HepG2 (cell line): ENCODE measurements at regions not wholly inside any gene's neighbourhood (a gene's known extent, or its start where the extent isn't known, plus 50 kb on each side); places are given as distances from the start of the nearest gene placed in this dataset.

Experiments used
- ATAC-seq: fragments of 200-7000 bp; cut with Tn5 transposase; 3 replicates; pipeline ENCODE4 v1.9.1; 2020; ENCODE audit warnings: mild to moderate bottlenecking, moderate library complexity
- BruUV-seq: library from RNA; stranded (reverse); fragments of 400-500 nt; replicated peaks from 2 replicates; lab custom pipeline; 2021; lab: Mats Ljungman, UMichigan
- CTCF ChIA-PET: fragments of 300-600 bp; formaldehyde crosslinking; extraction: SDS; loops from one replicate; lab custom pipeline; 2021; ENCODE audit warnings: low total read pairs, inconsistent platforms, low intra/inter-chr PET ratio; lab: Yijun Ruan, JAX
- POLR2A ChIA-PET: fragments of 350-600 bp; sonication (Branson Sonifier 250); formaldehyde crosslinking; loops from one replicate; lab custom pipeline; 2020; ENCODE audit warnings: antibody characterized with exemption, inconsistent platforms; lab: Yijun Ruan, JAX
- DNase-seq: peaks from one replicate; pipeline ENCODE4 v3.0.0-alpha.2; 2015; ENCODE audit warnings: low spot score
- FAIRE-seq: peaks from 3 replicates; lab custom pipeline; 2011; peaks lifted over from hg19 to GRCh38; lab: Jason Lieb, UNC
- H2AFZ ChIP-seq: one replicate; pipeline ENCODE4 v1.6.1; 2011; ENCODE audit warnings: low read length, inconsistent platforms
- H3K27ac ChIP-seq: fragments of 300-600 bp; 3 replicates; pipeline ENCODE4 v1.8.0; 2011; ENCODE audit warnings: mixed run types, mild to moderate bottlenecking, mixed read lengths, low read length, inconsistent platforms; ENCODE audit not compliant: insufficient read depth; ENCODE audit errors: extremely low read length
- H3K27me3 ChIP-seq, 2 experiments: fragments of 200-600 bp in 1 of 2; 2 replicates in 1 of 2; 3 replicates in 1 of 2; pipeline versions ENCODE4 v1.6.0 to v1.8.0; 2011; ENCODE audit warnings: low read length in 2 of 2, mild to moderate bottlenecking in 2 of 2, moderate library complexity in 2 of 2, inconsistent platforms in 1 of 2; ENCODE audit not compliant: insufficient read depth in 2 of 2, control insufficient read depth in 1 of 2
- H3K36me3 ChIP-seq, 2 experiments: fragments of 200-600 bp in 1 of 2; replicated peaks in 1 of 2; 2 replicates in 1 of 2; 3 replicates in 1 of 2; pipeline versions ENCODE4 v1.5.1 to v1.8.0; 2011; ENCODE audit warnings: low read length in 2 of 2, inconsistent platforms in 1 of 2; ENCODE audit not compliant: insufficient read depth in 2 of 2, control insufficient read depth in 1 of 2
- H3K4me1 ChIP-seq: 2 replicates; pipeline ENCODE4 v1.5.1; 2012; ENCODE audit warnings: low read length, inconsistent platforms; ENCODE audit not compliant: insufficient read depth
- H3K4me2 ChIP-seq: 2 replicates; pipeline ENCODE4 v1.6.0; 2011; ENCODE audit warnings: low read depth, low read length, inconsistent platforms
- H3K4me3 ChIP-seq, 3 experiments: fragments of 200-600 bp in 1 of 3; sonication (generic), shearing (Covaris generic) in 1 of 3; replicated peaks in 1 of 3; 2 replicates each; pipeline ENCODE4 v1.5.1; 2011 to 2016; ENCODE audit warnings: low read length in 3 of 3, inconsistent platforms in 2 of 3, low read depth in 2 of 3, mild to moderate bottlenecking in 2 of 3, control low read depth in 1 of 3, mixed read lengths in 1 of 3; ENCODE audit not compliant: insufficient read depth in 1 of 3
- H3K79me2 ChIP-seq: one replicate; pipeline ENCODE4 v1.6.1; 2011; ENCODE audit warnings: low read length, inconsistent platforms; ENCODE audit not compliant: insufficient read depth
- H3K9ac ChIP-seq: 2 replicates; pipeline ENCODE4 v1.6.0; 2011; ENCODE audit warnings: mild to moderate bottlenecking, low read depth, low read length, inconsistent platforms; ENCODE audit not compliant: insufficient read depth
- H3K9me3 ChIP-seq: 2 replicates; pipeline ENCODE4 v1.5.1; 2012; ENCODE audit warnings: mild to moderate bottlenecking, low read length
- H4K20me1 ChIP-seq: 2 replicates; pipeline ENCODE4 v1.6.0; 2011; ENCODE audit warnings: inconsistent platforms, mild to moderate bottlenecking, low read length, moderate library complexity; ENCODE audit not compliant: insufficient read depth
- DMTF1 ChIP-seq: sonication (generic); formaldehyde crosslinking; IDR thresholded peaks from 2 replicates; pipeline ENCODE4 v1.4.0; 2020; ENCODE audit warnings: mild to moderate bottlenecking, missing genetic modification reagents
- MXD4 ChIP-seq: IDR thresholded peaks from 2 replicates; pipeline ENCODE4 v1.6.1; 2016; ENCODE audit warnings: mild to moderate bottlenecking, missing biosample characterization, missing genetic modification reagents
- NCOR1 ChIP-seq: fragments of 200-600 bp; sonication (generic); IDR thresholded peaks from 2 replicates; pipeline ENCODE4 v1.7.0; 2017; ENCODE audit warnings: antibody characterized with exemption, low read length, borderline replicate concordance
- PAX8 ChIP-seq: sonication (generic); formaldehyde crosslinking; IDR thresholded peaks from 2 replicates; pipeline ENCODE4 v1.8.0; 2022; ENCODE audit warnings: mild to moderate bottlenecking, missing genetic modification reagents, borderline replicate concordance
- SMAD9 ChIP-seq: sonication (generic); formaldehyde crosslinking; IDR thresholded peaks from 2 replicates; pipeline ENCODE4 v1.5.1; 2020; ENCODE audit warnings: mild to moderate bottlenecking, missing genetic modification reagents
- TCF12 ChIP-seq, 2 experiments: fragments of 450-650 bp in 1 of 2; sonication (generic) in 1 of 2; formaldehyde crosslinking in 1 of 2; IDR thresholded peaks; 2 replicates each; pipeline versions ENCODE4 v1.6.1 to v1.8.0; 2017 to 2022; ENCODE audit warnings: antibody characterized with exemption in 1 of 2, mild to moderate bottlenecking in 1 of 2, missing genetic modification reagents in 1 of 2, moderate library complexity in 1 of 2
- ZNF251 ChIP-seq: sonication (generic); formaldehyde crosslinking; IDR thresholded peaks from 2 replicates; pipeline ENCODE4 v1.9.0; 2021; ENCODE audit warnings: mild to moderate bottlenecking, missing genetic modification reagents
- ZNF546 ChIP-seq: sonication (generic); formaldehyde crosslinking; conservative IDR thresholded peaks from 2 replicates; pipeline ENCODE4 v1.8.1; 2023; ENCODE audit warnings: mild to moderate bottlenecking, missing genetic modification reagents
- ZNF609 ChIP-seq: sonication (generic); formaldehyde crosslinking; IDR thresholded peaks from 2 replicates; pipeline ENCODE4 v1.4.0; 2020; ENCODE audit warnings: mild to moderate bottlenecking, missing genetic modification reagents, borderline replicate concordance
- ZNF672 ChIP-seq: sonication (generic); formaldehyde crosslinking; IDR thresholded peaks from 2 replicates; pipeline ENCODE4 v1.8.1; 2022; ENCODE audit warnings: missing genetic modification reagents
- WGBS: methylation state at CpG from one replicate; pipeline ENCODE4 v1.1.6; 2017; ENCODE audit warnings: low lambda C conversion rate; 5-methylcytosine and 5-hydroxymethylcytosine counted together
- in situ Hi-C: cut with HindIII; loops from 2 replicates; pipeline ENCODE4 v1.10.0; 2017; ENCODE audit warnings: low pct_unique_long_range_greater_than_20kb; ENCODE audit not compliant: extremely low pct_ligation_motif_present
- intact Hi-C: fragments of 100-400 bp; cut with micrococcal nuclease; formaldehyde crosslinking; loops from one replicate; pipeline ENCODE4 v1.10.0; 2022; ENCODE audit not compliant: unreplicated experiment

DNA sequence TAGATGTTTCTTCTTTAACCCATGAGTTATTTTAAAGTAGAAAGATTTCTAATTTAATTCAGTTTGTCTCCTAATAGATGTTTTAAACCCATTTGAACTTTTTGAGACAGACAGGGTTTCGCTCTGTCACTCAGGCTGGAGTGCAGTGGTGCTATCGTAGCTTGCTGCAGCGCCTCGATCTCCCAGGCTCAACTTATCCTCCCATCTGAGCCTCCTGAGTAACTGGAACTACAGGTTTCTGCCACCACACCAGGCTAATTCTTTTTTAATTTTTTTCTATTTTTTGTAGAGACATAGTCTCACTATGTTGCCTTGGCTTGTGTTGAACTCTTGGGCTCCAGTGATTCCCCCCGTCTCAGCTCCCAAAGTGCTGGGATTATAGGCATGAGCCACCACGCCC lies 53.0 kb upstream of the RAB18 start:
- Histone ChIP-seq H4K20me1 (no peaks in the 10 kb centered on the region), H3K4me2 (no peak overlapping the region), H3K27ac (no peak overlapping the region), H3K4me3 (no peak overlapping the region), H3K79me2 (no peaks in the 10 kb centered on the region), H3K9ac (no peak overlapping the region), H3K9me3 (no peaks in the 10 kb centered on the region), H2AFZ (no peak overlapping the region), H3K36me3 (no peaks in the 10 kb centered on the region), H3K27me3 (0 out of 5 replicates have a peak, but pooled peaks cover 0 to 4% of the 10 kb centered on the region in 2 experiments), H3K4me1 (no peaks in the 10 kb centered on the region)
- no peak for FAIRE-seq
- WGBS, result 59% methylated on average over 6 of the region's 6 CpGs
- BruUV-seq, result no TSS peak
- CTCF ChIA-PET, result no interaction called here
- TF ChIP-seq ZNF609 (no peak), SMAD9 (CRISPR knock-in tag) (no peak)
- ATAC-seq, result no peak
- POLR2A ChIA-PET, result no interaction called here
- DNase-seq, result no peak
- in situ Hi-C loops (no loop called here), intact Hi-C loops (no loop called here)

GRCh38 chr10:27450225-27450624 lies 53.9 kb upstream of the RAB18 start:
- ChIA-PET POLR2A (no interaction called here), CTCF (no interaction called here)
- no peaks in the 10 kb centered on the region for H4K20me1 ChIP-seq
- H2AFZ ChIP-seq, result no peak overlapping the region
- H3K27me3 ChIP-seq, result 0 out of 5 replicates have a peak, but pooled peaks cover 0 to 4% of the 10 kb centered on the region in 2 experiments
- H3K4me1 ChIP-seq, result no peaks in the 10 kb centered on the region
- intact Hi-C loops (no loop called here), in situ Hi-C loops (no loop called here)
- no peak for FAIRE-seq
- BruUV-seq, result no TSS peak
- H3K9ac ChIP-seq, result no peak overlapping the region
- H3K9me3 ChIP-seq, result no peaks in the 10 kb centered on the region
- no peak for ATAC-seq
- no peak overlapping the region for H3K4me2 ChIP-seq
- H3K4me3 ChIP-seq, result no peak overlapping the region
- H3K79me2 ChIP-seq, result no peaks in the 10 kb centered on the region
- no peaks in the 10 kb centered on the region for H3K36me3 ChIP-seq
- no peak for DNase-seq
- H3K27ac ChIP-seq, result no peak overlapping the region
- TF ChIP-seq ZNF251 (no peak), MXD4 (no peak), ZNF672 (no peak), NCOR1 (no peak), PAX8 (CRISPR knock-in tag) (no peak), DMTF1 (CRISPR knock-in tag) (no peak), TCF12 (IDR thresholded peaks at IDR 0.05) (no peak), TCF12 (CRISPR knock-in tag; IDR thresholded peaks at IDR 0.05) (no peak), ZNF546 (CRISPR knock-in tag) (no peak)
